ENCODE measurements at regions not wholly inside any gene's neighbourhood (a gene's known extent, or its start where the extent isn't known, plus 50 kb on each side); places are given as distances from the start of the nearest gene placed in this dataset.

GRCh38 chr5:2172471-2172870, 289.7 kb upstream of the IRX4 start:
- Histone ChIP-seq H3K4me1 (no peaks in the 10 kb centered on the region), H3K9me3 (no peaks in the 10 kb centered on the region), H3K4me3 (no peak overlapping the region), H3K27me3 (no peaks in the 10 kb centered on the region), H3K36me3 (replicated peaks in 1 of 2; ENCODE audit: insufficient read depth in 1 of 2, low read depth in 2 of 2) (no peaks in the 10 kb centered on the region), H3K27ac (no peak overlapping the region)
- WGBS, 2 donors, result 24 to 38% methylated on average over 5 of the region's 5 CpGs
- TF ChIP-seq POLR2A (IDR thresholded peaks at IDR 0.05) (no peak), CTCF (IDR thresholded peaks at IDR 0.05) (no peak)
- DNase-seq, result no peak
- no peak for ATAC-seq
- intact Hi-C loops (cut with DNase I), result no loop called here

GRCh38 chr5:2170761-2171160, 288.0 kb upstream of the IRX4 start:
- DNase-seq (no peak), ATAC-seq (no peak)
- Histone ChIP-seq H3K4me1 (no peaks in the 10 kb centered on the region), H3K27ac (no peak overlapping the region), H3K9me3 (no peaks in the 10 kb centered on the region), H3K4me3 (no peak overlapping the region), H3K36me3 (replicated peaks in 1 of 2; ENCODE audit: insufficient read depth in 1 of 2, low read depth in 2 of 2) (no peaks in the 10 kb centered on the region), H3K27me3 (no peaks in the 10 kb centered on the region)
- intact Hi-C loops (cut with DNase I), result no loop called here
- 5 to 10% methylated on average over 7 of the region's 7 CpGs for WGBS, 2 donors
- TF ChIP-seq CTCF (IDR thresholded peaks at IDR 0.05) (no peak), POLR2A (IDR thresholded peaks at IDR 0.05) (no peak)

GRCh38 chr5:2169850-2170760, 287.4 kb upstream of the IRX4 start:
- H3K4me3 ChIP-seq, result no peak overlapping the region
- H3K27me3 ChIP-seq, result no peaks in the 10 kb centered on the region
- intact Hi-C loops (cut with DNase I), result no loop called here
- no peaks in the 10 kb centered on the region for H3K4me1 ChIP-seq
- H3K9me3 ChIP-seq, result no peaks in the 10 kb centered on the region
- TF ChIP-seq POLR2A (IDR thresholded peaks at IDR 0.05), result no peak
- no peak for TF ChIP-seq CTCF (IDR thresholded peaks at IDR 0.05)
- H3K27ac ChIP-seq, result no peak overlapping the region
- ATAC-seq (no peak), DNase-seq (no peak)
- 52 to 53% methylated on average over 18 to 46 of the region's 47 CpGs for WGBS, 2 donors
- H3K36me3 ChIP-seq (replicated peaks in 1 of 2; ENCODE audit: insufficient read depth in 1 of 2, low read depth in 2 of 2), result no peaks in the 10 kb centered on the region

- intact Hi-C loops (cut with DNase I), result no loop called here
- no peak for TF ChIP-seq CTCF (IDR thresholded peaks at IDR 0.05)
- TF ChIP-seq POLR2A (IDR thresholded peaks at IDR 0.05), result no peak
- Histone ChIP-seq H3K27me3 (no peaks in the 10 kb centered on the region), H3K36me3 (replicated peaks in 1 of 2; ENCODE audit: insufficient read depth in 1 of 2, low read depth in 2 of 2) (no peaks in the 10 kb centered on the region), H3K4me1 (no peaks in the 10 kb centered on the region), H3K27ac (no peak overlapping the region), H3K9me3 (no peaks in the 10 kb centered on the region), H3K4me3 (no peak overlapping the region)
- DNase-seq, result no peak
- 56 to 63% methylated on average over 10 of the region's 10 CpGs for WGBS, 2 donors
- ATAC-seq, result no peak
Measured at GRCh38 chr5:2169430-2169808, 286.7 kb upstream of the IRX4 start.

Measured in body of pancreas (tissue), 4 donors.